ENCODE measurements at regions not wholly inside any gene's neighbourhood (a gene's known extent, or its start where the extent isn't known, plus 50 kb on each side); places are given as distances from the start of the nearest gene placed in this dataset.

- no peak for DNase-seq
Measured at GRCh38 chr9:78921341-78921740, 624.4 kb downstream of the PSAT1 start.

DNA sequence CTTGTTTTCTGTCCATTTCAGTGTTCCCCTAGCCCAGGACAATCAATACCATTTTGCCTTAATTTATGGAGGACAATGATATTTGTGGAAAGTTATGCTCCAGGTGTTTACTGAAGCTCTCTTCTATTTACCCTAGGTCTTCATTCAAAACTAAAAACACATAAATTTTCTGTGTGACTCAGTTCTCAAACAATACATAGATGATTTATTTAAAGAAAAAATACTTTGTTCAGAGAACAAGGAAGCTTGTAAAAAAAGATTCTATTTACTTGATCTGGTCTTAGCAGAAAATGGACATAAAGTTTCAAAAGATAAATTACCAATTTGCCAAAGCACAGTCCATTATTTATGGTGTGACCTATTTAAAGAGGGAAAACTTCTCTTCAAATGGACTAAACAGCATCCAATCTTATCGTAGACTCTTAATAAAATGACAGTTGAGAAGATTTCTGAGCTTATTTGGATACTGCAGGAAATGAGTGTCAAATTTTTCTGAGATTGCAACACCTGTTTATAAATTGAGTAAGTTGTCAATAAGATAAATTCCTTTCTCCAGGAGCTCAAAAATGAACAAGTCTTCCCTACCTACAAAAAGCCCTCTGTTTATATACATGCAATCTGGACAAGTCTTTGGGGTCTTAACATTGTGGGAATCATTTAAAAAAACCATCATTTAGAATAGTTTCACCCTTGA is 627.2 kb downstream of the PSAT1 start:
- no peak for DNase-seq

GRCh38 chr9:78927099-78927940 is 630.4 kb downstream of the PSAT1 start:
- DNase-seq: no peak

DNA sequence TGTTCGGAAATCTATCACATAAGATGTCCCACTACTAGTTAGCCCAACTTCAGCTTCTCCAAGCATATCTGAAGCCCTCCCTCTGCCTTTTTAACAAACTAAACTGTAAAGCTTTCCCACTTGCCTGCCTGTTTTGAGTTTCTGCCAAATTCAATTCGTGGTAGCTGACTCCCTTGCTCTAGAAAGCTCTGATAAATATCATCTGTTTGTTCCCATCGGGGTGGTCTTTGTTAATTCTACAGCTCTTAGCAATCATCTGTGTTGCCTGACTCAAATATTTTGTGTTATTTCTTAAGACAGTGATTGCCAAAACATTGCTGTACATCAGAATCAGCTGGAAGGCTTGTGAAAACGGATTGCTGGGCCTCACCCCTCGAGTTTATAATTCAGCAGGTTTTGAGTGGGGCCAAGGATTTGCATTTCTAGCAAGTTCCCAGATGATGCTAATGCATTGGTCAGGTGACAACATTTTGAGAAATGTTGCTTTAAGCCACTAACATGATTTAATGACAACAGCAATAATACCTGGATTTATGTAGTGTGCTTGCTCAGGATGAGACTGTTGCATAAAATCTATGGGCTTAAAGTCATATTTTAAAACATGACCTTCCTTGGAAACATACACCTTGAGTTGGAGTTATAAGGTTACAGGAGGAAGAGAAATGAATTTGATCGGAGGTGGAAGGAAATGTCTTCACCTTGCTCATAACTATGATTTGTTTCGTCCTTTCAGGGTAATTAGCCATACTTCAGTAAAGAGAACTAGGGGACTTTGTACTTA is 631.9 kb downstream of the PSAT1 start:
- no peak for DNase-seq

DNA sequence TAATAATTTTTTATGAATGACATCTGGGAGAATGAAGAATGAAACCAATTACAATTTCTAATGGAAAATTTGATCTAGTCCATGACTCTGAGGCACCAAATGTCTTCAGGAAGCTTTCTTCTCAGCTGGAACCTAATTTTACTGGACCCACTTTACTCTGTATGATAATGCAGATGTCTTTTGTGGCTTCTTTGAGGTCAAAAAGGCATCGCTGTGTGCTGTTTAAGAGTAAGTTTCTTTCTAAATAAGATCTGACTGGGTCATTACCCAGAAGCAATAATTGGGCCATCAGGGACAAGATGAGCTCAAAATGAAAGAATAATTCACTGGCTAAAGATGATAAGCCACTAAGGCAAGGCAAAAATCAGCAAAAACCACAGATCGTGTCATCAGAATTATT is 633.4 kb downstream of the PSAT1 start:
- DNase-seq: no peak

- peak; percentile 89 for DNase-seq
Measured at GRCh38 chr9:78932849-78933627, 636.1 kb downstream of the PSAT1 start.

GRCh38 chr9:78934880-78935279 is 636.9 kb upstream of the TLE4 start:
- DNase-seq: no peak

DNA sequence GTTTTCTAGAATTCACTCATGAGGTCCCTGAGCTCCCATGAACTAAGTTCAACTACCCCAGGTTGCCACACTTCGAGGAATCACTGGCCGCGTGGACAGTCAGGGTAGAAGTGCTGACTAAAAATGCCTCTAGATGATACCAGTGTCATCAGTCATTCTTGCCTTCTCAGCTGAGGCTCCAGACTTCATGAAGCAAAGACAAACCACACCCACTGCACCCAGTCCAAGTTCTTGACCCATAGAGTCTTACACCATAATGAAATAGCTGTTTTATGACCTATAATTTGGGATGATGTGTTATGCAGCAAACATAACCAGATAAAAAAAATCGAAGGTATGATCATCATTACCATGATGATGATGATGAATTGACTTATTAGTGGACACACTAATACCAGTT is 632.9 kb upstream of the TLE4 start:
- DNase-seq: no peak

DNA sequence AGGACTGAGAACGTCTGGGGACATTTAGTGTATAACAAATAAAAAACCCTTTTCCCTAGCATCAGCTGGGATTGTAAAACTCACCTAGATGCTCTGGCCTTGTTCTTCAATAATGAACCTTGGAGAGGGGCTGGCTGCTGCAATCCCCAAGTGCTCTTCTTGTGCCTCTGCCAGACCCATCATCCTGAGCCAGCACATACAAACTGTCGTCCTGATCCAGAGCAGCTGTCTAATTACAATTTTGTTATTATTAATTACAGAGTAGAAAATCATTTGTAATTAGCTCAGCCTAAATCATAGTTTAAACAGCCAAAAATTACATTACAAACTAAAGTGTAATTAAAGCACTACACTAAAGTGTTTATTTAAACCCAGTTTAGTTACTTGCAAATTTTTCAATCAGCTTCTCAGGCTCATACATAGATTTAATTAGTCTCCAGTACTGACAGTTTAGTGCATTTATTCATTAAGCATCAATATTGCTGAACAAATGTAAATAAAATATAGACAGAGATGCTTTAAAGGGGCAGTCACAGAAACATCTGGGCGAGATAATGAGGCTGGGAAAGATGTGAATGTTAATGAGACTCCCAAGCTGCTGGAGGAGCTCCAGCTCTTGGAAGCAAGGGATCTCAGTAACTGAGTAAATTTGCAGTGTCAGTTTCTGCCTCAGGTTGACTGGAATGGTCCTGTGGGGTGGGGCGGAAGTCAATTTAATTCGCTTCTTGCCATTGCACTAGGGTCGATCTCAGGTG is 632.3 kb upstream of the TLE4 start:
- DNase-seq: no peak

DNA sequence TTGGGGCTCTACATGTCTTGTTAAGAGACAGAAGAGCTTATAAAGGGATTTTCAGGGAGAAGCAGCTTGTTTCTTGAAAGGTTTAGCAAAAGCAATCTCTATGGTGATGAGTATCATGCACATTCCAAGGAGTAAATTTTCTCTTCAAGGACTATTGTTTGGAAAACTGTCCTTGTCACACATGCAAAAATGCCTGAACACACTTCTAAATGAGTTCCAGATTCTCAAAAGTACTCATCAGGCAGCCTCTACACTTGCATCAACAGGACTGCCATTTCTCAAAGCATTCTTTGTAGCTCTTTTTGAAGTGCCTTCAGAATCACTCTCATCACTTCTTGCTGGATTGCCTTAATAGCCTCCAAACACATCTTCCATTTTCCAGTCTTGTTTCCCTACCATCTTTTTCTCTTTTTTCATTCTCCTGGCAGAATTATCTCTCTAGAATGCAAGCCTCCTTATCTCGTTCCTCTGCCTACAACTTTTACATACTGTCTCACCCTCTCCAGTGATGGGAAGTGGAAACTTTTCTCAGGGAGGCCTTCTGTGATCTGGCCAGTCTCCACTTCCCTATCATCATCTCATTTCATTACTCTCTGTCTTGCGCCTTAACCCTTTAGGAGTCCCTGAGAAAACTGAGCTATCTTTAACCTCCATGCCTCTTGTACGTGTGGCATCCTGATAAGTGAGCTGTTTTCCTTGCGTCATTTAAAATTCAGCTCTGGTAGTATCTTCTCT is 631.5 kb upstream of the TLE4 start:
- DNase-seq: peak; percentile 57

DNA sequence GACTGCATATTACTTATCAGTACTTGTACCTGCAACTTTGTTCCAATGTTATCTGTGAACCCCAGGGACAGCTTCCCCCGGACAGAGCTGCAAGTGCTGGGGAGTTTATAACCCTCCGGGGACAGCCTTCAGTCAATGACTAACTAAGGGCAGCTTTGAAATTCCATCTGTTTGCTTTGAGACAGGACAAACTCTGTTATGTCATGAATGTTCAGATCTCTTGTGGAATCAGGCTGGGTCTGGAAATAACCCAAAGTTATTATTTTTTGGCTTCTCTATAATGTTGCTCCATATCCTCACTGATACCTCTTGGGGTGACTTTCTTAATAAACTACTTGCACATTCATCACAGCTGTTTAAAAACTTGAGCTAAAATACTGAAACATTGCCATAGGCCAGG is 617.5 kb upstream of the TLE4 start:
- DNase-seq: no peak

GRCh38 chr9:78958892-78959291 is 612.9 kb upstream of the TLE4 start:
- no peak for DNase-seq

DNA sequence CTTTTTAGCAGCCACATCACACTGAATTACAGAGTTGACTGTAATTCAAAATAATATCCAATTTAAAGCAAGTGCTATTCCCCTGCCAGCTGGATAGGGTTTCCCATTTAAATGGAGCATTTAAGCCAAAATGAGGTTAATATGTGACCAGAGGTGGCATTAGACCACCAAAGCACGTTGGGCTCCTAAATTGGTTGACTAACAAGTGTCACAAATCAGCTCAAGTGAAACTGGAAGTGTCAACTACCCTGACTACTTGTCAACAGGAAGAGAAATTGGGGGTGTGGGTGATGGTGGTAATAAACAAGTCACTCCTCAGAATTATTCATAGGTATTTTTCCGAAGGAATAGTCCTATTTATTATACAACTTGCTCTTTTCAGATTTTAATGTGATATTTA is 609.6 kb upstream of the TLE4 start:
- no peak for DNase-seq

DNA sequence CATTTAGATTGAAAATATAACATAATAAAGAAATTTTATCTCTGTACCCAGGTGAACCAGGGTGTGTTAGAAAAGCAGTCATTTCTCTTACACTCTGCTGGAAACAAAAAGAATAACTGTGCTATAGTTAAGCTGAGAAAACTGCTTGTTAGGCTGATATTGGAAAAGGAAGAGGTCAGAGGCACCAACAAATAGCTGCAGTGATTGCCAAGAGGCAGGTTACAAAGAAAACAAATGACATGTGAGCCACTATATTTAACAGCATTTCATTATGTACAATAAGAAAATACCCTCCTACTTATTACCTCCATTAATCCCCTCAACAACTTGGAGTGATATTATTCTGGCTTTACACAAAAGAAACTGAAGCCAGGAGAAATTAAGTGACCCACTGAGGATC is 607.9 kb upstream of the TLE4 start:
- DNase-seq: no peak

DNA sequence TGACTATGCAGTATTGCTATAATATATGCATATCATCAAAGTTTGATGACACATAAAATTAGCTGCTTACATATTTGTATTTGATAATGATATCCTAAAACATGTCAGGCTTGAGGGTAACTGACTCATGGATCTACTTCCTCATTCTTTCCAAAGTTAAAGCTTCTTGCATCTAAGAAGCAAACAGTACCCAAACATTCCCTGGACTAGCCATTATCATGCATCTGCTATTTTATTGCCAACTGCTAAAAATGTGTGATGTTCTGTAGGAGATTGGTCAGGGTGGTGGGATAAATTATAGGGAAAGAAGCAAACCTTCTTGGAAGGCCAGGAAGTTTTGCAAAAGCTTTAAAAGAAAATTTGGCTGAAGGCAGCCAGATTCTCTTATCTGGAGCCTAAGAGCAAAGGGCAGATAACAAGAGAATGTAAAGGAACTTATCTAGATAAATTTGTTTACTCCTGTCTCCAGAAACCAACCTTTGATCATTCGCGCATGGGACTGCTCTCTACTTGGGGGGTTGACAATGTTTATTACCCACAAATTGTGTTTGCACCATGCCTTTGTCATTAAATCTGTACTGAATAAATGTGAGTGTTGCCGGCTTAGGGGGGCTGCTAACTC is 604.1 kb upstream of the TLE4 start:
- peak; percentile 69 for DNase-seq

DNA sequence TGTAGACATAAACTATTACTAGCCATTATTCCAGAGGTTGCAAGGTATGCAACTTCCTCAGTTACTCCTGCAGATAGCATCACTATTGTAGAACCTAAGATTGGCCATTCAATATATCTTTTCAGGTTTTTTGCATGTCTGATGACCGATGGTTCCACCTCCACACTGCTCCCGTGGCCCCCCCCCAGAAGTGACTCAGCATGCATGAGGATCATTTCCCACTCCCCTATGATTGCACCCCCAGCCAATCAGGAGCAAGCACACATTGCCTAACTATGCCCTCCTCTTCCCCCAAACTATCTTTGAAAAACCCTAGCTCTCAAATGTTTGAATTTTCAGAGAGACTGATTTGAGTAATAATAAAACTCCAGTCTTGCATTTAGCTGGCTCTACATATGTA is 601.4 kb upstream of the TLE4 start:
- DNase-seq: no peak

- no peak for DNase-seq
Measured at GRCh38 chr9:78971540-78971939, 600.2 kb upstream of the TLE4 start.

DNA sequence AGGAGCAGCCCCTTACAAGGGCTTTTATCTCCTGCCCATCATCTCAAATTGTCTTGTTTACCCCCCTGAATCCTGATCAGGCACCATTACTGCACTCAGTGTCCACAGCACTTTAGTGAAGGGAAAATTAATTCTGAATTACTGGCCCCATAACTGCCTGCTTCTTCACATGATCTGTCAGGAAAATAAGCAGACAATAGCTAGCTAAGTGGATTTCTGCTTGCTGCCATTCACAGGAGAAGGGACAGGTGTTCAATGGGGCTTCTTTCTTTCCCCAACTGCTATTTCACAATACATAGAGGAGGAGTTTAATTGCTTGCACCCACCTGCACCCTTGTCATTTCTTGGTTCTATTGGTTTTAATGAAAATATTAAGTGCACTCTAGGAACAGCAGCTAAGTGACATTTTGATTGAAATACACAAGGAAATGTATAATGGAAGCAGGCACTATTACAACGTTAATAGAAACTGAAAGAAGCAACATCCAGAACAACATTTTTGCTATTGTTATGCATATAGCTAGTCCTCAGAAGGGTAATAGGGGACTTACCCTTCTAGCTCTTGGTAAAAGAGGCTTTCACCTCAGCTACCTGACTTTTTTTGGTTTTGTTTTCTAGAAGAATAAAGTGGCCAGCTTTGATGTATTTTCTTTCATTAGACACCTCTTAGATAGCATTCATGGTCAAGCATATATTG is 599.3 kb upstream of the TLE4 start:
- no peak for DNase-seq

- DNase-seq: peak; percentile 76
Measured at GRCh38 chr9:78973907-78974306, 597.9 kb upstream of the TLE4 start.

DNA sequence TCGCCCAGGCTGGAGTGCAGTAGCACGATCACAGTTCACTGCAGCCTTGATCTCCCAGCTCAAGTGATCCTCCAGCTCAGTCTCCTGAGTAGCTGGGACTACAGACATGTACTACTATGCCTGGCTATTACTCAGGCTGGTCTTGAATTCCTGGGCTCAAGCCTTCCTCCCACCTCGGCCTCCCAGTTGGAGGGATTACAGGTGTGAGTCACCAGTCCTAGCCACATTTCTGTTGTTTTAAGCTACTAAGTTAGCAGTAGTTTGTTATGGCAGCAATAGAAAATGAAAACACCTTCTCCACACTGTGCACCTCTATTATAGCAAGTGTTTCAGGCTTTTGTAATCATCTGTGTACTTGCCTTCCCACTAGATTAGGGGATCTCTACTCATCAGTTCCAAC is 588.9 kb upstream of the TLE4 start:
- peak; percentile 87 for DNase-seq
